KOPT-K1 (cell line): ENCODE measurements at regions not wholly inside any gene's neighbourhood (a gene's known extent, or its start where the extent isn't known, plus 50 kb on each side); places are given as distances from the start of the nearest gene placed in this dataset.

Source experiments
- H3K27ac ChIP-seq: fragments of 200-600 bp; sonication (generic); 2 replicates; pipeline ENCODE4 v1.5.1; 2016; ENCODE audit warnings: antibody characterized with exemption, mild to moderate bottlenecking, low read depth, low read length; ENCODE audit not compliant: poor library complexity, severe bottlenecking
- H3K36me3 ChIP-seq: fragments of 200-600 bp; sonication (generic); 2 replicates; pipeline ENCODE4 v1.5.1; 2017; ENCODE audit warnings: antibody characterized with exemption, mild to moderate bottlenecking, low read length, moderate library complexity; ENCODE audit not compliant: insufficient read depth
- H3K9me3 ChIP-seq: fragments of 200-600 bp; sonication (generic); 2 replicates; pipeline ENCODE4 v1.5.1; 2017; ENCODE audit warnings: antibody characterized with exemption, low read length, mild to moderate bottlenecking; ENCODE audit not compliant: insufficient read depth, poor library complexity, severe bottlenecking

GRCh38 chr17:71963351-71963750 is 157.5 kb upstream of the SOX9 start:
- H3K9me3 ChIP-seq: no peaks in the 10 kb centered on the region

DNA sequence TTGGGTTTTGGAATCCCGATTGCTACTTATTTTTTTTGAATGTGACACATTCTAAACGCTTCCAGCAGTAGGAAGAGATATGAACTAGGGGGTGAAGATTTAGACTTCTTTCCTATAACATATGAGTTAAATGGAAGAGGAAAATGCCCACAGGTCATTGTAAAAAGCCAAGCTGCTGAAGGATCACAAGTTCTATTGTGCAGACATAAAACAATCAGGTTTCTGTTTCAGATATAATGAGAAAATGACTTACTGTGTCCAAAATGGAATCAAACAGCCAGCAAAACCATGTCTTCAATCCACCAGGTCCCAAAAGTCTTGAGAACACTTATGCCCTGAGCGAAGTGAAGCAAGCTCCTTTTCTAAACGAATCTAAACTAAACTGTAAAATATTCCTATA is 157.0 kb upstream of the SOX9 start:
- Histone ChIP-seq H3K36me3 (no peaks in the 10 kb centered on the region), H3K9me3 (no peaks in the 10 kb centered on the region), H3K27ac (no peak overlapping the region)

More at GRCh38 chr17:71963351-71963750, 157.5 kb upstream of the SOX9 start:
- no peak overlapping the region for H3K27ac ChIP-seq
- H3K36me3 ChIP-seq: no peaks in the 10 kb centered on the region

- H3K27ac ChIP-seq: no peak overlapping the region
- no peaks in the 10 kb centered on the region for H3K36me3 ChIP-seq
- H3K9me3 ChIP-seq: no peaks in the 10 kb centered on the region
Measured at GRCh38 chr17:71964559-71964958, 156.3 kb upstream of the SOX9 start.

DNA sequence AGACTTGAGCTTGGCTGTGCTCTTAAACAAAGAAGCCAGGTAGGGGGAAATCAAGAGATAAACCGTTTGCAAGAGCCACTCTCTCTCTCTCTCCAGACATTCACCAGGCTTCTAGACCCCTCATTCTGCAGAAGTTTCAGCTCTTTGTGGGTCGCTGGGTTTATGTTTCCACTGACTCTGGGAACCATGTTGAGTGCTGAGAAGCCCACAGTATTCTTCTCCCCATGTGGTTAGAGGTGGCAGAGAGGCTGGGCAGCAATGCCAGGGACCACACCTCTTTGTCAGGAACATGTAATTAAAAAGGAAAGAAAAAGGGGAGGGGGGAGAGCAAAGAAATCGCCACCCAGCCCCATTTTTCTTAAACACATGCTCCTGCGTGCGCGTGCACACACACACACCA is 154.8 kb upstream of the SOX9 start:
- Histone ChIP-seq H3K27ac (no peak overlapping the region), H3K9me3 (no peaks in the 10 kb centered on the region), H3K36me3 (no peaks in the 10 kb centered on the region)

GRCh38 chr17:71966459-71967313 is 154.1 kb upstream of the SOX9 start:
- H3K36me3 ChIP-seq: no peaks in the 10 kb centered on the region
- H3K27ac ChIP-seq: no peak overlapping the region
- H3K9me3 ChIP-seq: no peaks in the 10 kb centered on the region

DNA sequence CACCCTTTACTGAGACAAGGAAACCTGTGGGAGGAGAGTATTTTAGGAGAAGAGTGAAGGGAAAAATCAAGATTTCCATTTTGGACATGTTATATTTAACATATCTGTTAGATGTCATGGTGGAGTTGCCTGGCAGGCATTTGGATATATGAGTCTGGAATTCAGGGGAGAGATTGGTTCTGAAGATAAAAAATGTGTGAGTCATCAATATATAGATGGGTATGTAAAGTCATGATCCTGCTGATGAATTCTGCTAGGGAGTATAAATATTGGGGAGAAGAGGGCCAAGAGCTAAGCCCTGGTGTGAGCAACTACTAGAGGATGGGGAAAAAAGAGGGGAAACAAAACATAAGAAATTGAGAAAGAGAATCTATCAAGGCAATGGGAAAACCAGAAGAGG is 151.3 kb upstream of the SOX9 start:
- H3K27ac ChIP-seq: no peak overlapping the region

GRCh38 chr17:71970312-71970711 is 150.5 kb upstream of the SOX9 start:
- no peaks in the 10 kb centered on the region for H3K9me3 ChIP-seq

More for the DNA sequence above, 151.3 kb upstream of the SOX9 start:
- H3K36me3 ChIP-seq: no peaks in the 10 kb centered on the region
- no peaks in the 10 kb centered on the region for H3K9me3 ChIP-seq

DNA sequence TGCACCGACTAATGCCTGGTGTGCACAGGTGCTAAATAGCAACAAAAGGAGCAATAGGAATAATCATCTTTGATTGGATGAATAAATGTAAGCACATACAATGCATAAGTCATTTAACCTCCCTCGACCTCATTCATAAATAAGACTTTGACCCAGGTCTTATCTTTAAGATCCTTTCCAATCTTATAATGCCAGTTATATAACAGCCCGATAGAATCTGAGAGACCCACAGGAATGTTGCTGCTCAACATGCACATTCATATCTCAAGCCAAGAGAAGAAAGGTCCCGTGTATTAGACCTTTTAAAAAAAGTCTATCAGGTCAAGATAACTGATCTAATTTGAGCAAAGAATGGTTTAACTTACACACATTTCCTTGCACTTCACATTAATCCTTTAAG is 146.8 kb upstream of the SOX9 start:
- Histone ChIP-seq H3K36me3 (no peaks in the 10 kb centered on the region), H3K9me3 (no peaks in the 10 kb centered on the region), H3K27ac (no peak overlapping the region)

More at GRCh38 chr17:71970312-71970711, 150.5 kb upstream of the SOX9 start:
- Histone ChIP-seq H3K27ac (no peak overlapping the region), H3K36me3 (no peaks in the 10 kb centered on the region)

DNA sequence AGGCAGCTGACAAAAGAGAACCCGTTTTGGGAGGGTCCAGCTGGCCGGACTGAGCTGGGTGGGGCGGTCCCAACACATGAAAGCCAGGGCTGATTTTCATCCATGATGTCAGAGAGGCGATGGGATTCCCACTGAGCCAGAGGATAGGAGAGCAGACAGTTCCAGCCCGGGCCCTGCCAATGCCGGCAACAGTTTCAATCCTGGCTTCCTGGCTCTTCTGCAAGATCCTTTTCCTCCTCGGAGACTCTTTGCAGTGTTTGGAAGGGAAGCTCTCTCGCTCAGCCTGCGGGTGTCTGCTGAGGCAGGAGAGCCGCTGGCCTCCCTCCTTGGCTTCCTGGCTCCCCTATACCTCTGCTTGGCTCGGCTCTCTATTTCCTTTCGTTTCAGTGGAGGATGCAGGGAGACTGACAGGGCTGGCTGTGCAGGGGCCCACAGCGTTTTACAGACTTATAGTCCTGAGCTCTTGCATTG is 145.5 kb upstream of the SOX9 start:
- H3K9me3 ChIP-seq: no peaks in the 10 kb centered on the region

DNA sequence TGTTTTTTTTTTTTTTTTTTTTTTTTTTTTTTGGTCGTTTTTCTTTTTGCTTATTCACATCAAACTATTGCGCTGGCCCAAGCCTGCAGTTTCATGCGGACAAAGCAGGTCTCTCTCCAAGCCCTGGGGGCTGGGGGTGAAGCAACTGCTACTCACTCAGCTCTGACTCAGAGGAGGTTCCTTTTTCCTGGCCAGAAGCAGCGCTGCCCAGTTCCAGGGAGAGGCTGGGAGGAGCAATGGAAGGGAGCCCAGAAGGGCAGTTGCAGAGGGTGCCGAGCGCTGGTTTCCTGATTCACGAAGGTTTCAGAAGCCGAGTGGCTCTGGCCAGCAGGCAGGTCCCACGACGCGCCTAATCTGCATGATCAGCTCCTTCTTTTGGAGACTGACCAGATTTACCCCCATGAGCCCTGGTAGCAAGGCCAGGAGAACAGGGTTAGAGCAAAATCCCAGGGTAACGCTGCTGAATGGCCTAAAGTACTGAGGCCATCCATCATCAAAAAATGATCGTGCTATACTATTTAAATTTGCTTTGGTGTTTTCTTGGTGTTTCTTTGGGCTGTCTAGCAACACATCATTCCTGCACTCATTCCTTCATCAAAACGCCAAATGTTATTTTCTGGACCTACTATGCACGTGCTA is 144.7 kb upstream of the SOX9 start:
- no peaks in the 10 kb centered on the region for H3K36me3 ChIP-seq
- H3K9me3 ChIP-seq: no peaks in the 10 kb centered on the region
- no peak overlapping the region for H3K27ac ChIP-seq

More for the DNA sequence above, 145.5 kb upstream of the SOX9 start:
- no peak overlapping the region for H3K27ac ChIP-seq
- no peaks in the 10 kb centered on the region for H3K36me3 ChIP-seq

- no peaks in the 10 kb centered on the region for H3K36me3 ChIP-seq
- H3K9me3 ChIP-seq: no peaks in the 10 kb centered on the region
- H3K27ac ChIP-seq: no peak overlapping the region
Measured at GRCh38 chr17:71978435-71978834, 142.4 kb upstream of the SOX9 start.

GRCh38 chr17:71980171-71980570 is 140.6 kb upstream of the SOX9 start:
- no peak overlapping the region for H3K27ac ChIP-seq
- H3K36me3 ChIP-seq: no peaks in the 10 kb centered on the region
- H3K9me3 ChIP-seq: no peaks in the 10 kb centered on the region

- no peaks in the 10 kb centered on the region for H3K9me3 ChIP-seq
- H3K36me3 ChIP-seq: no peaks in the 10 kb centered on the region
- no peak overlapping the region for H3K27ac ChIP-seq
Measured at GRCh38 chr17:71983828-71984227, 137.0 kb upstream of the SOX9 start.

- no peak overlapping the region for H3K27ac ChIP-seq
- H3K36me3 ChIP-seq: no peaks in the 10 kb centered on the region
Measured at GRCh38 chr17:71985111-71986039, 135.4 kb upstream of the SOX9 start.

GRCh38 chr17:71986886-71987285 is 133.9 kb upstream of the SOX9 start:
- Histone ChIP-seq H3K36me3 (no peaks in the 10 kb centered on the region), H3K9me3 (no peaks in the 10 kb centered on the region), H3K27ac (no peak overlapping the region)

More at GRCh38 chr17:71985111-71986039, 135.4 kb upstream of the SOX9 start:
- no peaks in the 10 kb centered on the region for H3K9me3 ChIP-seq
